A549 (cell line): ENCODE measurements at regions not wholly inside any gene's neighbourhood (a gene's known extent, or its start where the extent isn't known, plus 50 kb on each side); places are given as distances from the start of the nearest gene placed in this dataset.

Experiments
- BHLHE40 ChIP-seq: IDR thresholded peaks from 2 replicates; pipeline ENCODE4 v1.6.1; 2012; ENCODE audit warnings: low read depth, low read length, inconsistent platforms
- CEBPB ChIP-seq, 2 experiments: fragments of >200 bp in 1 of 2; sonication (Bioruptor Twin) in 1 of 2; formaldehyde crosslinking in 1 of 2; IDR thresholded peaks; 2 replicates each; pipeline ENCODE4 v1.6.1; 2012 to 2016
- EP300 ChIP-seq, 2 experiments: fragments of >200 bp; sonication (Bioruptor Twin); formaldehyde crosslinking; IDR thresholded peaks; 2 replicates in 1 of 2; 3 replicates in 1 of 2; pipeline ENCODE4 v1.6.1; 2016 to 2017
- HDAC2 ChIP-seq: fragments of 200-600 bp; sonication (generic); IDR thresholded peaks from 2 replicates; pipeline ENCODE4 v1.6.1; 2016
- MAFK ChIP-seq: fragments of 450-650 bp; IDR thresholded peaks from 2 replicates; pipeline ENCODE4 v1.6.1; 2014; ENCODE audit not compliant: partially characterized antibody
- MAZ ChIP-seq: fragments of 150-350 bp; IDR thresholded peaks from 2 replicates; pipeline ENCODE4 v1.6.1; 2014; ENCODE audit warnings: antibody characterized with exemption, low read depth, low read length, borderline replicate concordance
- POLR2A ChIP-seq: IDR thresholded peaks from 2 replicates; pipeline ENCODE4 v1.6.1; 2012; ENCODE audit warnings: mild to moderate bottlenecking, low read length
- RNF2 ChIP-seq: fragments of 200-600 bp; sonication (generic); IDR thresholded peaks from 2 replicates; pipeline ENCODE4 v1.6.1; 2016; ENCODE audit warnings: low read depth, mild to moderate bottlenecking, antibody characterized with exemption, moderate library complexity, borderline replicate concordance
- SMC3 ChIP-seq: fragments of >200 bp; sonication (Bioruptor Twin); formaldehyde crosslinking; IDR thresholded peaks from 3 replicates; pipeline ENCODE4 v1.6.1; 2018; ENCODE audit warnings: inconsistent platforms
- TF ChIP-seq, protein P1 (sequence below): fragments of >200 bp; sonication (Bioruptor Twin); formaldehyde crosslinking; IDR thresholded peaks from 3 replicates; pipeline ENCODE4 v1.5.1; 2016
- TF ChIP-seq, protein P2 (sequence below): IDR thresholded peaks from 2 replicates; pipeline ENCODE4 v1.6.1; 2012

DNA sequence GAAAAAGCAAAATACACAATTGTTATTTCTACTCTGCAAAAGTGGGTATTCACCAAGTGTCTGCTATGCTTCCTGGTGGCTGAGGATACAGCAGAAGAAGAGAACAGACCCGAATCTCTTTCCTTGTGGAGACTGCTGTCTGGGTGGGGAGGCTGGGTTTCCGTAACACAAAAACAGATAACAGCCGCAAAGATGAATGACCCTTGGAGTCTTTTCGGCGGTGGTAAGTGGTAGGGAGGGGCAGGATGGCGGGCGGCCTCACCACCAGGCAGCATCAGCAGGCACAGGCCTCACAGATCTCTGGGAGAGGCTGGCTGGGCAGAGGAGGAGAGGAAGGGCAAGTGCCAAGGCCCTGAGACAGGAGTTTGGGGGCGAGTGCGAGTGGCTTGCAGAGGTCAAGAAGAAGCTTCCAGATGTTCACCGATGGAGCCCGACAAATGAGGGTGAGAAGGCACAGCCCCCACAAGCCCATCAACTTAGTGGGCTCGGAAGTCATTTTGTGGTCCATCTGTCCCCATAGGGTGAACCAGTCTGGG, 164.2 kb downstream of the RHOU start:
- TF ChIP-seq, protein P1, sequence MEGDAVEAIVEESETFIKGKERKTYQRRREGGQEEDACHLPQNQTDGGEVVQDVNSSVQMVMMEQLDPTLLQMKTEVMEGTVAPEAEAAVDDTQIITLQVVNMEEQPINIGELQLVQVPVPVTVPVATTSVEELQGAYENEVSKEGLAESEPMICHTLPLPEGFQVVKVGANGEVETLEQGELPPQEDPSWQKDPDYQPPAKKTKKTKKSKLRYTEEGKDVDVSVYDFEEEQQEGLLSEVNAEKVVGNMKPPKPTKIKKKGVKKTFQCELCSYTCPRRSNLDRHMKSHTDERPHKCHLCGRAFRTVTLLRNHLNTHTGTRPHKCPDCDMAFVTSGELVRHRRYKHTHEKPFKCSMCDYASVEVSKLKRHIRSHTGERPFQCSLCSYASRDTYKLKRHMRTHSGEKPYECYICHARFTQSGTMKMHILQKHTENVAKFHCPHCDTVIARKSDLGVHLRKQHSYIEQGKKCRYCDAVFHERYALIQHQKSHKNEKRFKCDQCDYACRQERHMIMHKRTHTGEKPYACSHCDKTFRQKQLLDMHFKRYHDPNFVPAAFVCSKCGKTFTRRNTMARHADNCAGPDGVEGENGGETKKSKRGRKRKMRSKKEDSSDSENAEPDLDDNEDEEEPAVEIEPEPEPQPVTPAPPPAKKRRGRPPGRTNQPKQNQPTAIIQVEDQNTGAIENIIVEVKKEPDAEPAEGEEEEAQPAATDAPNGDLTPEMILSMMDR: no peak
- TF ChIP-seq SMC3 (no peak), POLR2A (no peak), BHLHE40 (no peak), MAZ (no peak), HDAC2 (no peak), EP300 (IDR thresholded peaks at IDR 0.05) (no peak), CEBPB (IDR thresholded peaks at IDR 0.05) (no peak), RNF2 (no peak), MAFK (no peak)
- TF ChIP-seq, protein P2, sequence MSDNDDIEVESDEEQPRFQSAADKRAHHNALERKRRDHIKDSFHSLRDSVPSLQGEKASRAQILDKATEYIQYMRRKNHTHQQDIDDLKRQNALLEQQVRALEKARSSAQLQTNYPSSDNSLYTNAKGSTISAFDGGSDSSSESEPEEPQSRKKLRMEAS: no peak
